Astrocyte of the cerebellum (primary cell): ENCODE measurements at regions not wholly inside any gene's neighbourhood (a gene's known extent, or its start where the extent isn't known, plus 50 kb on each side); places are given as distances from the start of the nearest gene placed in this dataset.

Experiments used
- DNase-seq: peaks from one replicate; pipeline ENCODE4 v3.0.0-alpha.2; 2011; ENCODE audit warnings: low read depth
- H3K4me3 ChIP-seq: 2 replicates; pipeline ENCODE4 v1.5.1; 2011; ENCODE audit warnings: mild to moderate bottlenecking, low read depth, low read length, moderate library complexity
- in situ Hi-C: cut with HindIII; loops from 2 replicates; pipeline ENCODE4 v1.10.0; 2017; ENCODE audit warnings: low sequenced_read_pairs
- TF ChIP-seq, protein P1 (sequence below): IDR thresholded peaks from 2 replicates; pipeline ENCODE4 v1.5.1; 2012; ENCODE audit warnings: low read length, low read depth, moderate library complexity, mild to moderate bottlenecking; ENCODE audit errors: missing control alignments

DNA sequence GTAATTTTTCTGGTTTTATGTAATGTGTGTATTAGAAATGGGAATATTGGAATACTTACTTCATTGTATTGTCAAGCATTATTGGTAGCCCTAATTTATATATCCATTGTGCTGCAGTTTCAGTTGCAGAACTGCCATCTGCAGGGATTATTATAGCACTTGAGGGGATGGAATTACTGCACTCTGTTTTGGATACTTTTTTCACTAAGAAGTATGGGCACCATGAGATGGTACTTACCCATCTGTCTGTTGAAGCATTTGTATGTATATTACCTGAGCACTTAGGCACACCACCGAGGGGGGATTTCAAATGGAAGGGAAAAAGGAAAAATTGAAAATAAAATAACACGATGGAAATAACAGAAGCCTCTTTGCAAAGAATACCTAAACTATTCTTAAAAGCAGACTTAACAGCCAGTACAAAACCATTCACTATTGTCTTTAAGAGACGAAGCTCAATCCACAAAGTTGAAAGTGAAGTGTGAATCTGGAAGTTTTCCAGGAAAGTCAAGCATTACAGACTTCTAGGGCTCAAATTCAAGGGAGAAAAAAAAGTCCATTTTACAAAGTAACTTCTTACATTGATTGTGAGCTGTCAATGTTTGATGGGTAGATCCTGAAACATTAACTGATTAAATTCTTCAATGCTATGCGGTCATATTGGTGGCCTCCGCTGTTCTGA lies 318.7 kb downstream of the SOX4 start:
- in situ Hi-C loops = no loop called here
- DNase-seq = no peak
- TF ChIP-seq, protein P1, sequence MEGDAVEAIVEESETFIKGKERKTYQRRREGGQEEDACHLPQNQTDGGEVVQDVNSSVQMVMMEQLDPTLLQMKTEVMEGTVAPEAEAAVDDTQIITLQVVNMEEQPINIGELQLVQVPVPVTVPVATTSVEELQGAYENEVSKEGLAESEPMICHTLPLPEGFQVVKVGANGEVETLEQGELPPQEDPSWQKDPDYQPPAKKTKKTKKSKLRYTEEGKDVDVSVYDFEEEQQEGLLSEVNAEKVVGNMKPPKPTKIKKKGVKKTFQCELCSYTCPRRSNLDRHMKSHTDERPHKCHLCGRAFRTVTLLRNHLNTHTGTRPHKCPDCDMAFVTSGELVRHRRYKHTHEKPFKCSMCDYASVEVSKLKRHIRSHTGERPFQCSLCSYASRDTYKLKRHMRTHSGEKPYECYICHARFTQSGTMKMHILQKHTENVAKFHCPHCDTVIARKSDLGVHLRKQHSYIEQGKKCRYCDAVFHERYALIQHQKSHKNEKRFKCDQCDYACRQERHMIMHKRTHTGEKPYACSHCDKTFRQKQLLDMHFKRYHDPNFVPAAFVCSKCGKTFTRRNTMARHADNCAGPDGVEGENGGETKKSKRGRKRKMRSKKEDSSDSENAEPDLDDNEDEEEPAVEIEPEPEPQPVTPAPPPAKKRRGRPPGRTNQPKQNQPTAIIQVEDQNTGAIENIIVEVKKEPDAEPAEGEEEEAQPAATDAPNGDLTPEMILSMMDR = no peak
- no peak overlapping the region for H3K4me3 ChIP-seq

DNA sequence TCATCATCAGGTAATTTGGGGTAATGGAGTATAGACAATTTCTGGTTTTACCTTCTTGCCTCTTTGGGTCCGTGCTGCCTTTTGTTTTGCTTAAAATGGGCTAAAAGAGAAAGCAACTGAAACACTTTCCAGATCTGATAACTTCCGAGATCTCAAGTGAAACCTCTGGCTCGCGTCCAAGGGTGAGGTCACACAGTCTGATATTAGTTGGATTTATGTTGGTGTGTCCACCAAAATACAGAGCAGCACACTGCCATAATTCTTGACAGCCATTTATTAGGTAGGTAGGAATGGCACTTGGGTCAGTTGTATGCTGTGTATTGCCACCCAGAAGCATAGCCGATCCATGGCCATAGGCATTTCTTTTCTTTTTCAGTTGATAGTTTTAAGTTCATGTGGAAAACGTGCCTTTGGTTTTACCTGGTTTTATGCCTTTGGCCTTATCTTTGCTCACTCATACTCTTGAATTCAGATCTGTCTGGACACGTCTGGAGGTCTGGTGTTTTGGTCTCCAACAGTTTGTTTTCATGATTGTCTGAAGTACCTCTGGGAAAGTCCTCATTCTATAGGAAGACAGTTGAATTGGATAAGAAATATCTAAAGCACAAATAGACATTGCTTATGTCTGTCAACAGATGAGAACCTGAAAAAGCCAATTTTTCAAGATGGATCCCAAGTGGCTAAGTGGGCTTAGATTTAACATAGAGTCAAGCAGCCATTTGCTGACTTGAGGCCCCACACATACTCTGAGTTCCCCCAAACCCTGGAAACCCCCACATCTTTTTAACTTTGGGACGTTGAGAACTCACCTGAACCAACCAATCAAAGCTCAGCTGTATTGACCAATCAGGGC lies 320.8 kb downstream of the SOX4 start:
- H3K4me3 ChIP-seq = no peak overlapping the region
- TF ChIP-seq, protein P1 = no peak
- no peak for DNase-seq
- in situ Hi-C loops = no loop called here

DNA sequence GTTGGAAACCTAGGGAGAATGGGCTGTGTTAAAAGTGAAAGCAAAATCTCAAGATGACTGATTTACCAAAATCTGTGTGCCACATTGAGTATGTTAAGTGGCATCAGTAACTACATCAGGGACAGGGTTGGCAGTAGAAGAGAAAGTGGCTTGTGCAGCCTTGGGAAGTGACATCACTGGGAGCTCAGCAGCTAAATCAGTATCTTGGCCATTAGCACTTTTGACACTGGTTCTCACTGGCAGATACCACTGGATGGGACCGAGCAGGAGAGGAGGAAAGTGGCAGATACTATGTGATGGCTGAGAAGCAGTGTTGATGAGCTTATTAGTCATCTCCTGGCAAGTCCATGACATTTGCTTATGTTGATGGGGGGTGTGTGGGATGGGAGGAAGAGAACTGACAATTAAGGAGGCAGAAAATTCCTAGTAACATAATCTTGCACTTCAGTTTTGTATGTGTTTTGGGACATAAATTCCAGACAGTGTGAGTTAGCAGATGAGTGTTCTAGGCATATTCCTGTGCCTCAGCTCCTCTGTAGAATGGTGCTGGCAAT lies 322.2 kb downstream of the SOX4 start:
- no peak for DNase-seq
- TF ChIP-seq, protein P1 = no peak
- no peak overlapping the region for H3K4me3 ChIP-seq
- in situ Hi-C loops = no loop called here

DNA sequence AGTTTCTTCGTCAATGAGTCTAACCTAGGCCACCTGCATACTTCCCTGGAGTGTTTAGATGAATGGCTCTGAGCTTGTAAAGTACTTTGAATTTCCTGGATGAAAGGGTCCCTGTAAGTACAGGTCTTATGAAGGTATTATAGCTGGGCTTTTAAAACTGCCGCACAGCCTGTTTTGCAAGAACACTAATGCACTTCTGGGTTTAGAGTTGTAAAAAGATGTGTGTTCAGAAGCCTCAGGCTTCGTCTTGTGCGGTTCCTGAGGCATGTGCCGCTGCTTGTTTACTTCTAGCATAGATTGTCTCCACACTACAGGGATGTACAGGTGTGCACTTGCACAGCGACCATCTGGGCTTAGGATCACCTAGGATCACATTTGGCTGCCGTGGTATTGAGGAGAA lies 324.5 kb downstream of the SOX4 start:
- in situ Hi-C loops = no loop called here
- no peak overlapping the region for H3K4me3 ChIP-seq
- TF ChIP-seq, protein P1 = no peak
- DNase-seq = no peak

DNA sequence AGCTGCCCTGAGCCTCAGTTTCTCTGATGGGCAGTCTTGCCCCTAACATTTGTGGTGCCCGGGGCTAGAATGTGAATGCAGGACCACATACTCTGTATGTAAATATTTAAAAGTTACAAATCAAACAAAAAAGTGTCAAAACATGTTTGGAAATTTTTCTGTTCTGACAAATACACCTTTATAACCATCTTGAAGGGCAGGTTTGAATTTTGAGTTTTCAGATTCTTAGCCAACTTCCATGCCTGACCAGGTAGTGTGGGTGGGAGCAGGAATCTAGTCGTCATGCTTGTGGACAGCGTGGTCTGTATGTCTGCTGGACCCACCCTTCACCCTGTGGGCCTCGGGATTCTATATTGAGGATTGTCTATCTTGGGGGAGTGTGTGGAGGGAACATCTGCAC lies 325.1 kb downstream of the SOX4 start:
- TF ChIP-seq, protein P1 = no peak
- H3K4me3 ChIP-seq = no peak overlapping the region
- DNase-seq = no peak
- in situ Hi-C loops = no loop called here

DNA sequence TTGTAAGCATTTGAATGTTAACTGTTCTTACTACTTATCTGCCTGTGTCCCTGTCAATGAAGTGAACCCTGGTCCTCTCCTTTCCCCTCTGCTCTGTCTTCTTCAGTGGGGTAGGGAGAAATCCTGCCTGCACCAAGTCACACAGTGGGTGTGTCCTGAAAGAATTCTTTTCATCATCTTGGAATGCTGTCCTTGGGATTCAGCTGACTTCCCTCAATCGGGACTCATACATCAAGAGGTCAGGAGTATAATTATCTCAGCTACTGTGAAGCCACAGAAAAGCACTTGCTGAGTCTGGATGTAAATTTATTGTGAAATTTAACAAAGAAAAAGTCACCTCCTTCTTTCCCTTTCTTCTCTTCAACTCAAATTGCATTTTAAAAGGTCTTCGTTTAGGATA lies 328.5 kb downstream of the SOX4 start:
- TF ChIP-seq, protein P1 = no peak
- in situ Hi-C loops = no loop called here
- DNase-seq = no peak
- H3K4me3 ChIP-seq = no peak overlapping the region
